SK-N-DZ (cell line): ENCODE measurements at regions not wholly inside any gene's neighbourhood (a gene's known extent, or its start where the extent isn't known, plus 50 kb on each side); places are given as distances from the start of the nearest gene placed in this dataset.
"Not testable (repeated sequence)": the region's sequence is repeated elsewhere in the genome, so short reads cannot be mapped to it uniquely, and the experiment has no call there.

Experiments used
- DNase-seq: peaks from one replicate; pipeline ENCODE4 v3.0.0-alpha.2; 2015; ENCODE audit warnings: low spot score

- DNase-seq, result no peak
Observed at GRCh38 chr5:67773411-67774266, 441.9 kb upstream of the PIK3R1 start.

GRCh38 chr5:67771791-67772190 lies 443.8 kb upstream of the PIK3R1 start:
- no peak for DNase-seq

- no peak for DNase-seq
Observed at GRCh38 chr5:67771221-67771620, 444.3 kb upstream of the PIK3R1 start.

- no peak for DNase-seq
Observed at GRCh38 chr5:67770431-67771025, 445.0 kb upstream of the PIK3R1 start.

- no peak for DNase-seq
Observed at GRCh38 chr5:67765697-67766096, 449.9 kb upstream of the PIK3R1 start.

- not testable (repeated sequence) for DNase-seq
Observed at GRCh38 chr5:67757771-67758170, 457.8 kb upstream of the PIK3R1 start.

- DNase-seq, result no peak
Observed at GRCh38 chr5:67752357-67752708, 463.2 kb upstream of the PIK3R1 start.

- no peak for DNase-seq
Observed at GRCh38 chr5:67748165-67748690, 467.3 kb upstream of the PIK3R1 start.

- no peak for DNase-seq
Observed at GRCh38 chr5:67747096-67747495, 468.5 kb upstream of the PIK3R1 start.

- DNase-seq, result not testable (repeated sequence)
Observed at GRCh38 chr5:67746608-67747007, 468.9 kb upstream of the PIK3R1 start.

GRCh38 chr5:67746103-67746502 lies 469.5 kb upstream of the PIK3R1 start:
- DNase-seq, result peak; percentile 8

GRCh38 chr5:67732921-67733320 lies 482.6 kb upstream of the PIK3R1 start:
- DNase-seq, result no peak

- DNase-seq, result no peak
Observed at GRCh38 chr5:67732471-67732870, 483.1 kb upstream of the PIK3R1 start.

GRCh38 chr5:67731886-67732285 lies 483.7 kb upstream of the PIK3R1 start:
- DNase-seq, result no peak

- DNase-seq, result no peak
Observed at GRCh38 chr5:67730917-67731474, 484.6 kb upstream of the PIK3R1 start.

- no peak for DNase-seq
Observed at GRCh38 chr5:67728326-67728890, 487.1 kb upstream of the PIK3R1 start.

GRCh38 chr5:67725604-67726003 lies 490.0 kb upstream of the PIK3R1 start:
- no peak for DNase-seq

GRCh38 chr5:67724412-67725135 lies 491.0 kb upstream of the PIK3R1 start:
- no peak for DNase-seq

- DNase-seq, result no peak
Observed at GRCh38 chr5:67723873-67724272, 491.7 kb upstream of the PIK3R1 start.

- DNase-seq, result not testable (repeated sequence)
Observed at GRCh38 chr5:67722582-67722981, 493.0 kb upstream of the PIK3R1 start.

- no peak for DNase-seq
Observed at GRCh38 chr5:67720162-67720772, 495.3 kb upstream of the PIK3R1 start.
